ENCODE measurements at regions not wholly inside any gene's neighbourhood (a gene's known extent, or its start where the extent isn't known, plus 50 kb on each side); places are given as distances from the start of the nearest gene placed in this dataset.

DNA sequence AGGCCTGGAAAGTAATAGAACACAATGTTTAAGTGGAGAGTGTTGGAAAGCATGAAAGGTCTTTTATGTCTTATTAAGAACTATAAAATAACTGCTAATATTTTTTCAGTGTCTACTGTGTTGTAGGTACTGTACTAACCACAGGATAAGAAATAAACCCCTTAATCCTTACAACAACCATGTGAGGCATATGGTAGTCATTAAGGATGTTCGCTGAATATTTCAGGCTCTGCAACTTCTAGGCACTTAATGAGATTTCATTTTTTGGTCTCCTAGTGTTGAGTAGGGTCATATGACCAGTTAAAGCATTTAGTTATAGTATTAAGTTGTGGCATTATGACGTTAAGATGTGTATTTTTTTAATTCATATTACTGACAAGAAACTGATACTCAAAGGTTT is 346.6 kb upstream of the KCNH7 start:
- Histone ChIP-seq H3K4me1 (ENCODE audit: control insufficient read depth in 1 of 2, insufficient read depth in 1 of 2, low read depth in 1 of 2, low read length in 1 of 2) (no peaks in the 10 kb centered on the region), H3K4me3 (ENCODE audit: low read depth in 1 of 2, low read length in 1 of 2) (no peak overlapping the region), H3K27me3 (peaks cover 3% of the 10 kb centered on the region), H3K9me3 (no peaks in the 10 kb centered on the region), H3K27ac (no peak overlapping the region), H3K36me3 (no peaks in the 10 kb centered on the region)
- TF ChIP-seq, protein P1, sequence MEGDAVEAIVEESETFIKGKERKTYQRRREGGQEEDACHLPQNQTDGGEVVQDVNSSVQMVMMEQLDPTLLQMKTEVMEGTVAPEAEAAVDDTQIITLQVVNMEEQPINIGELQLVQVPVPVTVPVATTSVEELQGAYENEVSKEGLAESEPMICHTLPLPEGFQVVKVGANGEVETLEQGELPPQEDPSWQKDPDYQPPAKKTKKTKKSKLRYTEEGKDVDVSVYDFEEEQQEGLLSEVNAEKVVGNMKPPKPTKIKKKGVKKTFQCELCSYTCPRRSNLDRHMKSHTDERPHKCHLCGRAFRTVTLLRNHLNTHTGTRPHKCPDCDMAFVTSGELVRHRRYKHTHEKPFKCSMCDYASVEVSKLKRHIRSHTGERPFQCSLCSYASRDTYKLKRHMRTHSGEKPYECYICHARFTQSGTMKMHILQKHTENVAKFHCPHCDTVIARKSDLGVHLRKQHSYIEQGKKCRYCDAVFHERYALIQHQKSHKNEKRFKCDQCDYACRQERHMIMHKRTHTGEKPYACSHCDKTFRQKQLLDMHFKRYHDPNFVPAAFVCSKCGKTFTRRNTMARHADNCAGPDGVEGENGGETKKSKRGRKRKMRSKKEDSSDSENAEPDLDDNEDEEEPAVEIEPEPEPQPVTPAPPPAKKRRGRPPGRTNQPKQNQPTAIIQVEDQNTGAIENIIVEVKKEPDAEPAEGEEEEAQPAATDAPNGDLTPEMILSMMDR (IDR thresholded peaks at IDR 0.05), result no peak

DNA sequence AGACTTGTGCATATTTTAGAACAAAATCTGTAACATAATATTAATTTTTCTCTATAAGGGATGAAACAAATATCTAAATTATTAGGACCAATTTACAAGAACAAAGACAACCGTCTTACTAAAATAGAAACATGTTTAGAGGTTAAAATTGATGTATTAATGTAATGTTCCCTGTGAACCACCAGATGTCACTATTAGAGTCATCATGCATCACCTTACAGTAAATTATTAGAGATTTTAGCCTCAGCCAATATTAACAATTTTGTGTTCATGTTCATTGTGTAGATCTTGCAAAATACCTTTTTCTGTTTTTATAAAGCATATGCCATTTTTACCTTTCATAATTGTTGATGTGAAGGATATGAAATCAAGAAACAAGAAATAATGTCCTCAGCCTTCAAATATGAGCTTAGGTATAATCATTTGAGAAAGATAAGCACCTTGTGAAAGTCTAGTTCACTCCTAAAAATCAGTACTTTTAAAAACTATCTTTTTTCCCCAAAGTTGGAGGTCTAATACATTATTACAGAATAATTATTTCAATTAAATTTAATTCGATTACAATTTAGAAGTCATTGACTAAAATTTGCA is 344.3 kb upstream of the KCNH7 start:
- Histone ChIP-seq H3K4me1 (ENCODE audit: control insufficient read depth in 1 of 2, insufficient read depth in 1 of 2, low read depth in 1 of 2, low read length in 1 of 2) (no peaks in the 10 kb centered on the region), H3K9me3 (no peaks in the 10 kb centered on the region), H3K27me3 (peaks cover 3% of the 10 kb centered on the region), H3K27ac (no peak overlapping the region), H3K4me3 (ENCODE audit: low read depth in 1 of 2, low read length in 1 of 2) (no peak overlapping the region), H3K36me3 (no peaks in the 10 kb centered on the region)
- TF ChIP-seq, protein P1 (IDR thresholded peaks at IDR 0.05), result no peak

DNA sequence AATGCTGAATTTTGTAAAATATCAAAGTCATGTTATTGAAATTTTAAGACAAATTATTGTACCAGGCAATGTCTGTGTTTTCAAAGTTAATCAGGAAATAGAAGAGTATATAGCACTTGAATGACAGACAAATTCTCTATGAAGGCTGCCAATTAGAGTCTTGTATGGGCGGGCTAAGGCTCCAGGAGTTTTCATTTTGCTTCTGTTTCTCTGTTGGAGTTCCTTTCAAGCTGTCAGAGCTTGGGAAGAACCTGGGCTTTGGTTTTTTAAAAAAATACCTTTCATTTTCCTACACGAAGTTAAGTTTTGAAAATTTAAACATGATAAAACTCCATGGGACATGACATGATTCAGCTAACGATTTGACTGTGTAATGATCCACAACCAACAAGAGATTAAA is 339.0 kb upstream of the KCNH7 start:
- Histone ChIP-seq H3K27ac (no peak overlapping the region), H3K36me3 (no peaks in the 10 kb centered on the region), H3K27me3 (peaks cover 3% of the 10 kb centered on the region), H3K9me3 (no peaks in the 10 kb centered on the region), H3K4me3 (ENCODE audit: low read depth in 1 of 2, low read length in 1 of 2) (no peak overlapping the region), H3K4me1 (ENCODE audit: control insufficient read depth in 1 of 2, insufficient read depth in 1 of 2, low read depth in 1 of 2, low read length in 1 of 2) (no peaks in the 10 kb centered on the region)
- TF ChIP-seq, protein P1 (IDR thresholded peaks at IDR 0.05), result no peak

DNA sequence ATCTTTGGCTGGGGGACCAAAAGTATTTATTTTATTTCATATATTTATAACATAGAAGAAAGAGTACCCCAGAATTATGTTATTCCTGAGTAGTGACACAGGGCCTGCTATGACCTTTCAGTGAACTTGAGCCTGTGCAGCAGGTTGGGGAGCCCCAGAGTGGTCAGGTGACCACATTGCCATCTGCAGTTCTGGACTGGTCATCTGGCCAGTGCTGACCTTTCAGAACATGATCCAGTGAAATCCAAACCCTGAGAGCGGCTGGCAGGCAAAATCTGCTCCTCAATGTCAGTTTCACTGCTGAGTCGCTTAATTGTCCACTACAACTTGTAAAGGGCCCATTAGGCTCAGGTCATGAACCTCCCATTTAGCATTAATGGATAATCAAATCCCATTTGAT is 336.7 kb upstream of the KCNH7 start:
- no peaks in the 10 kb centered on the region for H3K9me3 ChIP-seq
- no peaks in the 10 kb centered on the region for H3K27me3 ChIP-seq
- H3K36me3 ChIP-seq, result no peaks in the 10 kb centered on the region
- TF ChIP-seq, protein P1 (IDR thresholded peaks at IDR 0.05), result no peak
- H3K27ac ChIP-seq, result no peak overlapping the region
- no peak overlapping the region for H3K4me3 ChIP-seq (ENCODE audit: low read depth in 1 of 2, low read length in 1 of 2)
- H3K4me1 ChIP-seq (ENCODE audit: control insufficient read depth in 1 of 2, insufficient read depth in 1 of 2, low read depth in 1 of 2, low read length in 1 of 2), result no peaks in the 10 kb centered on the region

DNA sequence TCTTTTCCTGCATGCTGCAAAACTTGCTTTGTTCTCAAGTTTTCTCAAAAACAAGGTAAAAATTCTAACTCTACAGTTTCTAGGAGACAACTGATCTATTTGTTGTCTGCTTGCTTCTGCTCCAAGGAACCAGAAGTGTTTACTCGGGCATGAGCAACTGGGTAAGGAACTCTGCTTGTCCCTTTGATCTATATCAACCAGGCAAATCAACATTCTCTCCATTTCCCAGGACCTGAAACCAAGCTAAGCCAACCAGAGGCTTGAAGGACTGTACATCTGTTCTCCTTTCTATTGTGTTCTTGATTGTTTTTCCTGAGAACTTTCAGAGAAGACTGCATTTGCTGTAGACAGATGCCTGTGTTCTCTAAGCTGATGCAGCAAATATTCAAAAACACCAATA is 335.0 kb upstream of the KCNH7 start:
- no peak overlapping the region for H3K27ac ChIP-seq
- no peaks in the 10 kb centered on the region for H3K9me3 ChIP-seq
- no peaks in the 10 kb centered on the region for H3K4me1 ChIP-seq (ENCODE audit: control insufficient read depth in 1 of 2, insufficient read depth in 1 of 2, low read depth in 1 of 2, low read length in 1 of 2)
- TF ChIP-seq, protein P1 (IDR thresholded peaks at IDR 0.05), result no peak
- no peaks in the 10 kb centered on the region for H3K27me3 ChIP-seq
- H3K4me3 ChIP-seq (ENCODE audit: low read depth in 1 of 2, low read length in 1 of 2), result no peak overlapping the region
- H3K36me3 ChIP-seq, result no peaks in the 10 kb centered on the region

All from neutrophil (primary cell).